A549 (cell line): ENCODE measurements at regions not wholly inside any gene's neighbourhood (a gene's known extent, or its start where the extent isn't known, plus 50 kb on each side); places are given as distances from the start of the nearest gene placed in this dataset.

Experiments used
- ATAC-seq, 2 experiments: fragments of 200-7000 bp in 1 of 2; fragments of >200 bp in 1 of 2; cut with Nextera tagmentation in 1 of 2; cut with Tn5 transposase in 1 of 2; 3 replicates each; pipeline versions ENCODE4 v1.8.0 to v1.9.1; 2018 to 2020; ENCODE audit warnings: mild to moderate bottlenecking in 1 of 2, moderate library complexity in 1 of 2
- CTCF ChIA-PET: fragments of 300-600 bp; sonication (Branson Sonifier 250); formaldehyde crosslinking; extraction: SDS; loops from one replicate; lab custom pipeline; 2021; ENCODE audit warnings: antibody characterized with exemption, inconsistent platforms; lab: Yijun Ruan, JAX
- POLR2A ChIA-PET: fragments of 350-600 bp; formaldehyde crosslinking; extraction: SDS; loops from one replicate; lab custom pipeline; 2021; ENCODE audit warnings: antibody characterized with exemption, inconsistent platforms; lab: Yijun Ruan, JAX
- DNase-seq, 2 experiments: peaks; one replicate each; pipeline versions ENCODE4 v3.0.0 to v3.0.0-alpha.2; 2011 to 2016; ENCODE audit warnings: low read depth in 1 of 2, low spot score in 1 of 2
- FAIRE-seq: peaks from 2 replicates; lab custom pipeline; 2011; peaks lifted over from hg19 to GRCh38; lab: Jason Lieb, UNC
- H3K27ac ChIP-seq, 2 experiments: fragments of >200 bp; sonication (Bioruptor Twin); formaldehyde crosslinking; 3 replicates each; pipeline ENCODE4 v1.5.1; 2016 to 2017
- H3K4me1 ChIP-seq: fragments of >200 bp; sonication (Bioruptor Twin); formaldehyde crosslinking; 3 replicates; pipeline ENCODE4 v1.6.1; 2016
- H3K4me2 ChIP-seq: fragments of >200 bp; sonication (Bioruptor Twin); formaldehyde crosslinking; 3 replicates; pipeline ENCODE4 v1.6.1; 2016
- H3K4me3 ChIP-seq: fragments of >200 bp; sonication (Bioruptor Twin); formaldehyde crosslinking; 3 replicates; pipeline ENCODE4 v1.5.1; 2016
- H3K9me3 ChIP-seq: fragments of >200 bp; sonication (Bioruptor Twin); formaldehyde crosslinking; 3 replicates; pipeline ENCODE4 v1.6.1; 2016
- CBX2 ChIP-seq: fragments of 200-600 bp; sonication (generic); IDR thresholded peaks from 2 replicates; pipeline ENCODE4 v1.6.1; 2016; ENCODE audit warnings: low read depth, mild to moderate bottlenecking, borderline replicate concordance
- CBX8 ChIP-seq: fragments of 200-600 bp; sonication (generic); IDR thresholded peaks from 2 replicates; pipeline ENCODE4 v1.6.1; 2016
- CHD4 ChIP-seq: fragments of 200-600 bp; sonication (generic); IDR thresholded peaks from 2 replicates; pipeline ENCODE4 v1.6.1; 2016; ENCODE audit warnings: antibody characterized with exemption, mild to moderate bottlenecking, borderline replicate concordance
- E2F6 ChIP-seq: IDR thresholded peaks from 2 replicates; pipeline ENCODE4 v1.6.1; 2012; ENCODE audit warnings: low read depth, borderline replicate concordance
- EHF ChIP-seq: fragments of 250-450 bp; sonication (Bioruptor Pico); IDR thresholded peaks from 2 replicates; pipeline ENCODE4 v1.5.0; 2020; ENCODE audit warnings: mild to moderate bottlenecking
- EHMT2 ChIP-seq: fragments of 200-600 bp; sonication (generic); IDR thresholded peaks from 2 replicates; pipeline ENCODE4 v1.6.1; 2016; ENCODE audit warnings: antibody characterized with exemption, low read depth, mild to moderate bottlenecking, moderate library complexity
- ELK1 ChIP-seq: fragments of 150-350 bp; IDR thresholded peaks from 2 replicates; pipeline ENCODE4 v1.6.1; 2014; ENCODE audit warnings: low read depth, mild to moderate bottlenecking, low read length
- ESRRA ChIP-seq: fragments of 150-350 bp; IDR thresholded peaks from 2 replicates; pipeline ENCODE4 v1.6.1; 2014; ENCODE audit warnings: mild to moderate bottlenecking, low read length, borderline replicate concordance
- FOSB ChIP-seq: fragments of 250-450 bp; sonication (Bioruptor Pico); IDR thresholded peaks from 2 replicates; pipeline ENCODE4 v1.5.0; 2020; ENCODE audit warnings: mild to moderate bottlenecking, moderate library complexity
- FOSL2 ChIP-seq, 2 experiments: fragments of 450-650 bp in 1 of 2; fragments of >200 bp in 1 of 2; sonication (Bioruptor Twin) in 1 of 2; formaldehyde crosslinking; IDR thresholded peaks; 2 replicates each; pipeline versions ENCODE4 v1.5.0 to v1.6.1; 2016 to 2020; ENCODE audit warnings: mild to moderate bottlenecking in 1 of 2, moderate library complexity in 1 of 2
- GATA3 ChIP-seq: IDR thresholded peaks from 2 replicates; pipeline ENCODE4 v1.6.1; 2012; ENCODE audit warnings: borderline replicate concordance
- HMGXB4 ChIP-seq: fragments of 250-450 bp; sonication (Bioruptor Pico); IDR thresholded peaks from 2 replicates; pipeline ENCODE4 v1.5.0; 2021; ENCODE audit warnings: mild to moderate bottlenecking, moderate library complexity, borderline replicate concordance
- HOXA7 ChIP-seq: fragments of 250-450 bp; sonication (Bioruptor Pico); IDR thresholded peaks from 2 replicates; pipeline ENCODE4 v1.5.0; 2020; ENCODE audit warnings: mild to moderate bottlenecking, moderate library complexity
- JUN ChIP-seq, 2 experiments: fragments of >200 bp; sonication (Bioruptor Twin); formaldehyde crosslinking; IDR thresholded peaks; 2 replicates in 1 of 2; 3 replicates in 1 of 2; pipeline ENCODE4 v1.6.1; 2016 to 2017
- JUNB ChIP-seq: fragments of >200 bp; sonication (Bioruptor Twin); formaldehyde crosslinking; IDR thresholded peaks from 2 replicates; pipeline ENCODE4 v1.6.1; 2016
- KDM5A ChIP-seq: fragments of 200-600 bp; sonication (generic); IDR thresholded peaks from 2 replicates; pipeline ENCODE4 v1.6.1; 2016; ENCODE audit warnings: antibody characterized with exemption, mild to moderate bottlenecking
- MAZ ChIP-seq: fragments of 150-350 bp; IDR thresholded peaks from 2 replicates; pipeline ENCODE4 v1.6.1; 2014; ENCODE audit warnings: antibody characterized with exemption, low read depth, low read length, borderline replicate concordance
- MYC ChIP-seq: IDR thresholded peaks from 2 replicates; pipeline ENCODE4 v1.6.1; 2012; ENCODE audit warnings: mild to moderate bottlenecking, inconsistent platforms, low read length, improper control_type of control experiment, borderline replicate concordance
- NFE2L2 ChIP-seq: fragments of 150-350 bp; conservative IDR thresholded peaks from 2 replicates; pipeline ENCODE4 v1.6.1; 2014; ENCODE audit warnings: low read length
- NPAS2 ChIP-seq: fragments of 250-450 bp; sonication (Bioruptor Pico); IDR thresholded peaks from 2 replicates; pipeline ENCODE4 v1.8.0; 2022; ENCODE audit warnings: mild to moderate bottlenecking, moderate library complexity, borderline replicate concordance
- NR3C1 ChIP-seq: fragments of >200 bp; sonication (Bioruptor Twin); formaldehyde crosslinking; IDR thresholded peaks from 3 replicates; pipeline ENCODE4 v1.6.1; 2017
- PBX3 ChIP-seq: IDR thresholded peaks from 2 replicates; pipeline ENCODE4 v1.6.1; 2012
- PHF8 ChIP-seq: fragments of 200-600 bp; sonication (generic); IDR thresholded peaks from 2 replicates; pipeline ENCODE4 v1.6.1; 2016; ENCODE audit warnings: low read depth, mild to moderate bottlenecking, antibody characterized with exemption, moderate library complexity, borderline replicate concordance
- POLR2A ChIP-seq: IDR thresholded peaks from 2 replicates; pipeline ENCODE4 v1.6.1; 2012; ENCODE audit warnings: mild to moderate bottlenecking, low read length
- RAD21 ChIP-seq, 2 experiments: fragments of >200 bp in 1 of 2; sonication (Bioruptor Twin) in 1 of 2; formaldehyde crosslinking in 1 of 2; IDR thresholded peaks in 1 of 2; conservative IDR thresholded peaks in 1 of 2; 2 replicates in 1 of 2; 3 replicates in 1 of 2; pipeline ENCODE4 v1.6.1; 2012 to 2018; ENCODE audit warnings: inconsistent platforms in 1 of 2
- RARB ChIP-seq: fragments of 250-450 bp; sonication (Bioruptor Pico); IDR thresholded peaks from 2 replicates; pipeline ENCODE4 v1.8.0; 2021; ENCODE audit warnings: mild to moderate bottlenecking, moderate library complexity
- REST ChIP-seq: fragments of 200-600 bp; sonication (generic); IDR thresholded peaks from 2 replicates; pipeline ENCODE4 v1.6.1; 2016; ENCODE audit warnings: antibody characterized with exemption, mild to moderate bottlenecking, moderate library complexity
- RFX5 ChIP-seq: fragments of 450-650 bp; IDR thresholded peaks from 2 replicates; pipeline ENCODE4 v1.7.1; 2014; ENCODE audit warnings: antibody characterized with exemption, mild to moderate bottlenecking, moderate library complexity
- RNF2 ChIP-seq: fragments of 200-600 bp; sonication (generic); IDR thresholded peaks from 2 replicates; pipeline ENCODE4 v1.6.1; 2016; ENCODE audit warnings: low read depth, mild to moderate bottlenecking, antibody characterized with exemption, moderate library complexity, borderline replicate concordance
- TP53 ChIP-seq: fragments of 250-450 bp; sonication (Bioruptor Pico); IDR thresholded peaks from 2 replicates; pipeline ENCODE4 v1.5.0; 2021; ENCODE audit warnings: mild to moderate bottlenecking, moderate library complexity
- WGBS: methylation state at CpG from one replicate; pipeline ENCODE4 v1.1.6; 2017; ENCODE audit errors: missing lambda C conversion rate; 5-methylcytosine and 5-hydroxymethylcytosine counted together

GRCh38 chr1:58197811-58198210, 348.7 kb downstream of the OMA1 start:
- TF ChIP-seq TP53 (CRISPR knock-in tag) (no peak), POLR2A (no peak), RNF2 (no peak), EHF (CRISPR knock-in tag) (no peak), MYC (no peak), KDM5A (no peak), NPAS2 (CRISPR knock-in tag) (no peak), RFX5 (no peak), CBX8 (no peak), E2F6 (no peak), PHF8 (no peak), MAZ (no peak), REST (no peak), JUN (IDR thresholded peaks at IDR 0.05) (no peak), CHD4 (no peak), FOSB (CRISPR knock-in tag) (no peak), GATA3 (no peak), FOSL2 (IDR thresholded peaks at IDR 0.05) (no peak), FOSL2 (CRISPR knock-in tag; IDR thresholded peaks at IDR 0.05) (no peak), RAD21 (conservative IDR thresholded peaks at IDR 0.05 in 1 of 2, IDR thresholded peaks at IDR 0.05 in 1 of 2) (no peak)
- POLR2A ChIA-PET = no interaction called here
- no peak overlapping the region for H3K4me2 ChIP-seq
- no peaks in the 10 kb centered on the region for H3K9me3 ChIP-seq
- no peak for FAIRE-seq
- WGBS = 0% methylated on average over 1 of the region's 1 CpG
- H3K27ac ChIP-seq = no peak overlapping the region
- H3K4me1 ChIP-seq = no peaks in the 10 kb centered on the region
- DNase-seq = no peak
- ATAC-seq = no peak
- no peak overlapping the region for H3K4me3 ChIP-seq
- CTCF ChIA-PET = no interaction called here

- Histone ChIP-seq H3K9me3 (no peaks in the 10 kb centered on the region), H3K4me2 (no peak overlapping the region), H3K4me1 (no peaks in the 10 kb centered on the region), H3K4me3 (no peak overlapping the region), H3K27ac (no peak overlapping the region)
- no peak for ATAC-seq
- no peak for DNase-seq
- FAIRE-seq = no peak
- POLR2A ChIA-PET = no interaction called here
- no peak for TF ChIP-seq JUNB
- no peak for TF ChIP-seq PBX3
- no peak for TF ChIP-seq RARB (CRISPR knock-in tag)
- no peak for TF ChIP-seq NFE2L2
- TF ChIP-seq ELK1 = no peak
- no peak for TF ChIP-seq NR3C1
- no peak for TF ChIP-seq ESRRA
- no peak for TF ChIP-seq KDM5A
- no peak for TF ChIP-seq HMGXB4 (CRISPR knock-in tag)
- TF ChIP-seq EHMT2 = no peak
- TF ChIP-seq NPAS2 (CRISPR knock-in tag) = no peak
- no peak for TF ChIP-seq CBX2
- no peak for TF ChIP-seq HOXA7 (CRISPR knock-in tag)
- 22% methylated on average over 9 of the region's 10 CpGs for WGBS
- CTCF ChIA-PET = no interaction called here
Measured at GRCh38 chr1:58190267-58190988, 356.1 kb downstream of the OMA1 start.
